Brain microvascular endothelial cell (primary cell): ENCODE measurements at regions not wholly inside any gene's neighbourhood (a gene's known extent, or its start where the extent isn't known, plus 50 kb on each side); places are given as distances from the start of the nearest gene placed in this dataset.
A peak's percentile ranks its signal among the peaks of the same experiment; 100 is the strongest.

Experiments
- DNase-seq: peaks from one replicate; pipeline ENCODE4 v3.0.0-alpha.2; 2020
- H3K27ac ChIP-seq: fragments of 250-450 bp; sonication (Bioruptor Pico); 2 replicates; pipeline ENCODE4 v1.5.1; 2020; ENCODE audit warnings: mild to moderate bottlenecking, moderate library complexity
- H3K27me3 ChIP-seq: fragments of 250-450 bp; sonication (Bioruptor Pico); replicated peaks from 2 replicates; pipeline ENCODE4 v1.5.1; 2020; ENCODE audit warnings: mild to moderate bottlenecking
- H3K36me3 ChIP-seq: fragments of 250-450 bp; sonication (Bioruptor Pico); replicated peaks from 2 replicates; pipeline ENCODE4 v1.5.1; 2020; ENCODE audit warnings: mild to moderate bottlenecking
- H3K4me3 ChIP-seq: 2 replicates; pipeline ENCODE4 v1.5.1; 2011; ENCODE audit warnings: low read depth, mild to moderate bottlenecking, control low read depth, low read length, moderate library complexity
- CTCF ChIP-seq: IDR thresholded peaks from 2 replicates; pipeline ENCODE4 v1.5.1; 2011; ENCODE audit warnings: low read depth, mild to moderate bottlenecking, moderate library complexity, low read length, control low read depth, inconsistent platforms; ENCODE audit errors: missing control alignments
- in situ Hi-C: cut with HindIII; loops from 2 replicates; pipeline ENCODE4 v1.10.0; 2017; ENCODE audit warnings: low sequenced_read_pairs, low pct_ligation_motif_present

GRCh38 chr13:91144054-91144453, 203.4 kb upstream of the MIR17HG start:
- H3K27ac ChIP-seq: no peak overlapping the region
- TF ChIP-seq CTCF: no peak
- no peak overlapping the region for H3K4me3 ChIP-seq
- in situ Hi-C loops: no loop called here
- peak; percentile 6 for DNase-seq
- no peaks in the 10 kb centered on the region for H3K27me3 ChIP-seq
- H3K36me3 ChIP-seq: no peaks in the 10 kb centered on the region

GRCh38 chr13:91144486-91144885, 203.0 kb upstream of the MIR17HG start:
- no peak for TF ChIP-seq CTCF
- H3K27me3 ChIP-seq: no peaks in the 10 kb centered on the region
- no peak overlapping the region for H3K27ac ChIP-seq
- no peak for DNase-seq
- in situ Hi-C loops: no loop called here
- no peak overlapping the region for H3K4me3 ChIP-seq
- no peaks in the 10 kb centered on the region for H3K36me3 ChIP-seq

GRCh38 chr13:91145571-91146205, 201.8 kb upstream of the MIR17HG start:
- no peak for DNase-seq
- in situ Hi-C loops: no loop called here
- Histone ChIP-seq H3K36me3 (no peaks in the 10 kb centered on the region), H3K4me3 (no peak overlapping the region), H3K27me3 (no peaks in the 10 kb centered on the region), H3K27ac (no peak overlapping the region)
- no peak for TF ChIP-seq CTCF

GRCh38 chr13:91146601-91147000, 200.9 kb upstream of the MIR17HG start:
- TF ChIP-seq CTCF: no peak
- Histone ChIP-seq H3K27me3 (no peaks in the 10 kb centered on the region), H3K27ac (no peak overlapping the region), H3K4me3 (no peak overlapping the region), H3K36me3 (no peaks in the 10 kb centered on the region)
- no peak for DNase-seq
- in situ Hi-C loops: no loop called here

- H3K27ac ChIP-seq: no peak overlapping the region
- H3K4me3 ChIP-seq: no peak overlapping the region
- no peaks in the 10 kb centered on the region for H3K36me3 ChIP-seq
- no peaks in the 10 kb centered on the region for H3K27me3 ChIP-seq
- DNase-seq: no peak
- no peak for TF ChIP-seq CTCF
- in situ Hi-C loops: no loop called here
Measured at GRCh38 chr13:91148098-91148497, 199.4 kb upstream of the MIR17HG start.

GRCh38 chr13:91151921-91152320, 195.6 kb upstream of the MIR17HG start:
- H3K36me3 ChIP-seq: no peaks in the 10 kb centered on the region
- no peak overlapping the region for H3K27ac ChIP-seq
- in situ Hi-C loops: no loop called here
- no peak overlapping the region for H3K4me3 ChIP-seq
- no peaks in the 10 kb centered on the region for H3K27me3 ChIP-seq
- no peak for TF ChIP-seq CTCF
- no peak for DNase-seq
